Mesendoderm (in vitro differentiated cells): ENCODE measurements at regions not wholly inside any gene's neighbourhood (a gene's known extent, or its start where the extent isn't known, plus 50 kb on each side); places are given as distances from the start of the nearest gene placed in this dataset.
A peak's percentile ranks its signal among the peaks of the same experiment; 100 is the strongest.

ENCODE experiments used
- DNase-seq: peaks from one replicate; pipeline ENCODE4 v3.0.0; 2013
- H2AK5ac ChIP-seq: 2 replicates; pipeline ENCODE4 v1.6.1; 2013; ENCODE audit warnings: low read length, inconsistent platforms
- H2BK120ac ChIP-seq: 2 replicates; pipeline ENCODE4 v1.6.1; 2013; ENCODE audit warnings: low read depth, mild to moderate bottlenecking, low read length, moderate library complexity, mixed read lengths
- H2BK15ac ChIP-seq: replicated peaks from 2 replicates; pipeline ENCODE4 v1.6.1; 2013; ENCODE audit warnings: low read depth, mild to moderate bottlenecking, moderate library complexity
- H2BK5ac ChIP-seq: 2 replicates; pipeline ENCODE4 v1.6.1; 2013; ENCODE audit warnings: low read length, inconsistent platforms
- H3K18ac ChIP-seq: 2 replicates; pipeline ENCODE4 v1.6.1; 2013; ENCODE audit warnings: mild to moderate bottlenecking, low read length, mixed read lengths
- H3K23ac ChIP-seq: one replicate; pipeline ENCODE4 v1.6.1; 2013; ENCODE audit warnings: low read length
- H3K27ac ChIP-seq: 2 replicates; pipeline ENCODE4 v1.5.1; 2013; ENCODE audit warnings: low read depth, mild to moderate bottlenecking, inconsistent platforms, low read length, moderate library complexity
- H3K27me3 ChIP-seq: 2 replicates; pipeline ENCODE4 v1.6.1; 2013; ENCODE audit warnings: low read length, control low read depth, mild to moderate bottlenecking, inconsistent platforms; ENCODE audit not compliant: insufficient read depth, poor library complexity
- H3K36me3 ChIP-seq: 2 replicates; pipeline ENCODE4 v1.6.1; 2013; ENCODE audit warnings: low read length, inconsistent platforms; ENCODE audit not compliant: control insufficient read depth, insufficient read depth
- H3K4ac ChIP-seq: one replicate; pipeline ENCODE4 v1.6.1; 2013; ENCODE audit warnings: low read depth, mild to moderate bottlenecking, low read length, moderate library complexity
- H3K4me1 ChIP-seq: 2 replicates; pipeline ENCODE4 v1.6.1; 2013; ENCODE audit warnings: low read depth, low read length, inconsistent platforms; ENCODE audit not compliant: control insufficient read depth
- H3K4me2 ChIP-seq: 2 replicates; pipeline ENCODE4 v1.6.1; 2013; ENCODE audit warnings: low read length
- H3K4me3 ChIP-seq: 2 replicates; pipeline ENCODE4 v1.5.1; 2013; ENCODE audit warnings: mild to moderate bottlenecking, low read length
- H3K56ac ChIP-seq: one replicate; pipeline ENCODE4 v1.6.1; 2013; ENCODE audit warnings: low read length
- H3K79me1 ChIP-seq: 2 replicates; pipeline ENCODE4 v1.6.1; 2013; ENCODE audit warnings: low read length, inconsistent platforms
- H3K79me2 ChIP-seq: 2 replicates; pipeline ENCODE4 v1.6.1; 2013; ENCODE audit warnings: mild to moderate bottlenecking, low read length; ENCODE audit not compliant: control insufficient read depth, insufficient read depth
- H3K9ac ChIP-seq: 2 replicates; pipeline ENCODE4 v1.6.1; 2013; ENCODE audit warnings: low read length, inconsistent platforms
- H4K5ac ChIP-seq: one replicate; pipeline ENCODE4 v1.6.1; 2013; ENCODE audit warnings: low read length
- H4K8ac ChIP-seq: one replicate; pipeline ENCODE4 v1.6.1; 2013; ENCODE audit warnings: low read depth, mild to moderate bottlenecking, control low read depth, low read length, moderate library complexity
- WGBS: extraction: QIAGEN DNeasy Blood & Tissue Kit; methylation state at CpG from one replicate; pipeline ENCODE4 v1.1.7; 2013; ENCODE audit warnings: low lambda C conversion rate, missing lambda C conversion rate; ENCODE audit not compliant: insufficient coverage; ENCODE audit errors: extremely low coverage; 5-methylcytosine and 5-hydroxymethylcytosine counted together

DNA sequence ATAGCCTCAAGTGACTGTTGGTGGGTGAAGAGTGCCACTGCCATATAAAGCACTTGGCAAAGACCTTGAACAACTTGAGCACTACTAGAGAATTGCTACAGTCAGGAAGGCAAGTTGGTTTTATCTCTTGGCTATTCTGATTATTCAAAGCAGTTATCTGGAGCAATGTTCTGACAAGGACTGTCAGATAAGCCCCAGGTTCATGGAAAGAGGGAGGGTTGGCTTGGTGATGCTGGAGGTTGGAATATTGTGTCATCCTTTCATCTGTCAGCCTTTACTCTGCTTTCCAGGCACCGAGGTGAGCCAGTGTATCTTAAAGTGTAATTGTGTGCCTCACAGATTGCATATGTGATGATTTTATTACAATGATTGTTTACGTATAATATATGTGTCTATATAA lies 548.4 kb upstream of the ZNF608 start:
- Histone ChIP-seq H3K4me1 (no peaks in the 10 kb centered on the region), H3K36me3 (no peaks in the 10 kb centered on the region), H4K5ac (no peak overlapping the region), H3K4ac (no peak overlapping the region), H2BK120ac (no peak overlapping the region), H3K79me1 (no peaks in the 10 kb centered on the region), H3K23ac (no peak overlapping the region), H4K8ac (no peak overlapping the region), H3K4me2 (no peak overlapping the region), H3K4me3 (no peak overlapping the region), H2BK15ac (no peak overlapping the region), H3K27me3 (no peaks in the 10 kb centered on the region), H3K9ac (no peak overlapping the region), H3K56ac (no peak overlapping the region), H3K79me2 (no peaks in the 10 kb centered on the region), H3K27ac (no peak overlapping the region), H2AK5ac (no peak overlapping the region), H2BK5ac (no peak overlapping the region), H3K18ac (no peak overlapping the region)
- WGBS = no CpG with 5 or more reads among the region's 2 CpGs
- DNase-seq = peak; percentile 59

GRCh38 chr5:125295405-125295872 lies 549.0 kb upstream of the ZNF608 start:
- Histone ChIP-seq H3K27ac (no peak overlapping the region), H3K9ac (no peak overlapping the region), H3K79me2 (no peaks in the 10 kb centered on the region), H3K23ac (no peak overlapping the region), H3K56ac (no peak overlapping the region), H3K79me1 (no peaks in the 10 kb centered on the region), H3K4me1 (no peaks in the 10 kb centered on the region), H3K4me3 (no peak overlapping the region), H3K36me3 (no peaks in the 10 kb centered on the region), H2BK120ac (no peak overlapping the region), H3K18ac (no peak overlapping the region), H2AK5ac (no peak overlapping the region), H3K4me2 (no peak overlapping the region), H4K5ac (no peak overlapping the region), H3K27me3 (no peaks in the 10 kb centered on the region), H4K8ac (no peak overlapping the region), H2BK5ac (no peak overlapping the region), H3K4ac (no peak overlapping the region), H2BK15ac (no peak overlapping the region)
- DNase-seq = no peak
- WGBS = no CpG with 5 or more reads among the region's 4 CpGs

DNA sequence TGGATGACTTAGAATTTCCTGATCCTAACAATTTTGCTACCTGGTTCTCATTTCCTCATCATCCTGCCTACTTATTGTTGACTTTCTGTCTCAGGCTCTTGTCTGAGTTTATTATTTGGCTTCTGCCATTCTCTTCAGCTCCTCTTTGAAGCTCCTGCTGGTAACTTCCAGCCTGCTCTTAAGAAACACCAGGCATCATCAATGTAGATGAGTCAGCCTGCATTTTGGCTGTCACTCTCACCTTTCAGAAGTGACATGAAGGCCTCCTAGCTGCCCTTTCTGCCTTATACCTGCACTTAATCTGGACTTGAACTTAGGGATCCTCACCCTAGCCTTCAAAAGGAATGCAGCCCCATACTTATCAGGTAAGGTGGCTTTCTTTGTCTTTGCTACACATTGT lies 551.8 kb upstream of the ZNF608 start:
- H4K8ac ChIP-seq = no peak overlapping the region
- H3K4me3 ChIP-seq = no peak overlapping the region
- H3K4me2 ChIP-seq = no peak overlapping the region
- no peak overlapping the region for H3K4ac ChIP-seq
- no peak overlapping the region for H3K18ac ChIP-seq
- H2AK5ac ChIP-seq = no peak overlapping the region
- H2BK120ac ChIP-seq = no peak overlapping the region
- H3K27me3 ChIP-seq = no peaks in the 10 kb centered on the region
- H4K5ac ChIP-seq = no peak overlapping the region
- no peak overlapping the region for H3K9ac ChIP-seq
- no peak overlapping the region for H3K27ac ChIP-seq
- no peaks in the 10 kb centered on the region for H3K79me1 ChIP-seq
- no peak overlapping the region for H2BK15ac ChIP-seq
- no peak overlapping the region for H3K56ac ChIP-seq
- no peak overlapping the region for H3K23ac ChIP-seq
- no peaks in the 10 kb centered on the region for H3K79me2 ChIP-seq
- DNase-seq = peak; percentile 58
- H3K4me1 ChIP-seq = no peaks in the 10 kb centered on the region
- no peak overlapping the region for H2BK5ac ChIP-seq
- H3K36me3 ChIP-seq = no peaks in the 10 kb centered on the region

GRCh38 chr5:125298746-125299379 lies 552.4 kb upstream of the ZNF608 start:
- no peaks in the 10 kb centered on the region for H3K27me3 ChIP-seq
- WGBS = no CpG with 5 or more reads among the region's 1 CpG
- no peak overlapping the region for H3K27ac ChIP-seq
- H2BK120ac ChIP-seq = no peak overlapping the region
- H3K9ac ChIP-seq = no peak overlapping the region
- H3K36me3 ChIP-seq = no peaks in the 10 kb centered on the region
- H3K79me2 ChIP-seq = no peaks in the 10 kb centered on the region
- no peak overlapping the region for H3K4me2 ChIP-seq
- H4K8ac ChIP-seq = no peak overlapping the region
- H3K4ac ChIP-seq = no peak overlapping the region
- no peak overlapping the region for H2BK5ac ChIP-seq
- H3K4me3 ChIP-seq = no peak overlapping the region
- H3K4me1 ChIP-seq = no peaks in the 10 kb centered on the region
- no peak overlapping the region for H2BK15ac ChIP-seq
- H3K23ac ChIP-seq = no peak overlapping the region
- no peak overlapping the region for H4K5ac ChIP-seq
- no peak overlapping the region for H2AK5ac ChIP-seq
- no peak overlapping the region for H3K18ac ChIP-seq
- no peak overlapping the region for H3K56ac ChIP-seq
- no peaks in the 10 kb centered on the region for H3K79me1 ChIP-seq
- DNase-seq = no peak

DNA sequence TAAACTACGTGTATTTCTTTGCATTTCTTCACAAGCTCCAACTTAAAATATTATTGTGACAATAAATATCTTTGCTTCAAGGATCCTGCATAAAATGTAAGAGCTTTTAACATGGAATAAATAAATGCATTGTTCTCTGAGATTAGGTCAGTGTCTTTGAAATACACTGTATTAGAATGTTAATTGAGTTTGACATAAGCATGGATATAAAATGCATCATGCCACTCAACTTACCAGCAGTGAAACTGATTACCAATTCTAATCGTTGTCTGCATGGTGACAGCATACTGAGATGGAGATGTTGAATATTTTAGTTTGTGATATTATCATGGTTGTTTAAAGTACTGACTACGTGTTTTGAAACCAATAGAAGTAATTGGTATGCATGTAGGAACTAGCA lies 555.3 kb upstream of the ZNF608 start:
- H3K4me2 ChIP-seq = no peak overlapping the region
- H2BK5ac ChIP-seq = no peak overlapping the region
- no peak overlapping the region for H3K23ac ChIP-seq
- H4K5ac ChIP-seq = no peak overlapping the region
- H3K4me3 ChIP-seq = no peak overlapping the region
- no peak overlapping the region for H3K4ac ChIP-seq
- no peak overlapping the region for H2BK15ac ChIP-seq
- H3K27ac ChIP-seq = no peak overlapping the region
- H3K56ac ChIP-seq = no peak overlapping the region
- no peak overlapping the region for H2BK120ac ChIP-seq
- H3K36me3 ChIP-seq = no peaks in the 10 kb centered on the region
- DNase-seq = no peak
- H3K18ac ChIP-seq = no peak overlapping the region
- no peak overlapping the region for H3K9ac ChIP-seq
- no peaks in the 10 kb centered on the region for H3K27me3 ChIP-seq
- H3K79me1 ChIP-seq = no peaks in the 10 kb centered on the region
- no peaks in the 10 kb centered on the region for H3K4me1 ChIP-seq
- H2AK5ac ChIP-seq = no peak overlapping the region
- no peak overlapping the region for H4K8ac ChIP-seq
- no CpG with 5 or more reads among the region's 3 CpGs for WGBS
- no peaks in the 10 kb centered on the region for H3K79me2 ChIP-seq

GRCh38 chr5:125302577-125302976 lies 556.1 kb upstream of the ZNF608 start:
- H3K18ac ChIP-seq = no peak overlapping the region
- no peak overlapping the region for H3K23ac ChIP-seq
- H4K8ac ChIP-seq = no peak overlapping the region
- no peaks in the 10 kb centered on the region for H3K4me1 ChIP-seq
- H3K79me1 ChIP-seq = no peaks in the 10 kb centered on the region
- no peak overlapping the region for H3K4me2 ChIP-seq
- H2BK15ac ChIP-seq = no peak overlapping the region
- no peak overlapping the region for H2BK5ac ChIP-seq
- no peak overlapping the region for H3K27ac ChIP-seq
- H3K36me3 ChIP-seq = no peaks in the 10 kb centered on the region
- H3K9ac ChIP-seq = no peak overlapping the region
- no peak overlapping the region for H3K4ac ChIP-seq
- H3K79me2 ChIP-seq = no peaks in the 10 kb centered on the region
- no peak overlapping the region for H2AK5ac ChIP-seq
- DNase-seq = no peak
- WGBS = no CpG with 5 or more reads among the region's 4 CpGs
- no peak overlapping the region for H2BK120ac ChIP-seq
- H3K56ac ChIP-seq = no peak overlapping the region
- no peaks in the 10 kb centered on the region for H3K27me3 ChIP-seq
- H3K4me3 ChIP-seq = no peak overlapping the region
- no peak overlapping the region for H4K5ac ChIP-seq
